HEK293 (cell line): ENCODE measurements at regions not wholly inside any gene's neighbourhood (a gene's known extent, or its start where the extent isn't known, plus 50 kb on each side); places are given as distances from the start of the nearest gene placed in this dataset.

ENCODE experiments used
- SP2 ChIP-seq: fragments of 450-650 bp; formaldehyde crosslinking; IDR thresholded peaks from 2 replicates; pipeline ENCODE4 v1.5.1; 2016; ENCODE audit warnings: missing biosample characterization, missing genetic modification characterization
- ZBTB1 ChIP-seq: fragments of 450-650 bp; formaldehyde crosslinking; IDR thresholded peaks from 2 replicates; pipeline ENCODE4 v1.5.1; 2016; ENCODE audit warnings: missing biosample characterization, missing genetic modification characterization
- ZBTB7A ChIP-seq: fragments of 450-650 bp; formaldehyde crosslinking; IDR thresholded peaks from 2 replicates; pipeline ENCODE4 v1.5.1; 2016; ENCODE audit warnings: low read depth, missing biosample characterization, missing genetic modification characterization
- ZNF10 ChIP-seq: fragments of 450-650 bp; formaldehyde crosslinking; IDR thresholded peaks from 2 replicates; pipeline ENCODE4 v1.5.1; 2017; ENCODE audit warnings: missing biosample characterization, missing genetic modification characterization
- ZNF274 ChIP-seq, 2 experiments: fragments of 200-500 bp in 1 of 2; fragments of 450-650 bp in 1 of 2; sonication (Bioruptor generic) in 1 of 2; formaldehyde crosslinking in 1 of 2; IDR thresholded peaks; 2 replicates each; pipeline versions ENCODE4 v1.5.1 to v1.6.1; 2014 to 2016; ENCODE audit warnings: borderline replicate concordance in 1 of 2, inconsistent platforms in 1 of 2, low read length in 1 of 2, missing biosample characterization in 1 of 2, missing genetic modification characterization in 1 of 2
- ZNF501 ChIP-seq: fragments of 450-650 bp; formaldehyde crosslinking; IDR thresholded peaks from 2 replicates; pipeline ENCODE4 v1.5.1; 2016; ENCODE audit warnings: missing biosample characterization, missing genetic modification characterization
- TF ChIP-seq, protein P1 (sequence below): fragments of 450-650 bp; formaldehyde crosslinking; IDR thresholded peaks from 2 replicates; pipeline ENCODE4 v1.5.1; 2016; ENCODE audit warnings: missing biosample characterization, missing genetic modification characterization
- TF ChIP-seq, protein P2 (sequence below): fragments of 450-650 bp; formaldehyde crosslinking; IDR thresholded peaks from 2 replicates; pipeline ENCODE4 v1.5.1; 2016; ENCODE audit warnings: missing biosample characterization, missing genetic modification characterization
- TF ChIP-seq, protein P3 (sequence below): fragments of 450-650 bp; formaldehyde crosslinking; conservative IDR thresholded peaks from 2 replicates; pipeline ENCODE4 v1.5.1; 2016; ENCODE audit warnings: low read depth, missing biosample characterization, missing genetic modification characterization
- TF ChIP-seq, protein P4 (sequence below): fragments of 450-650 bp; formaldehyde crosslinking; IDR thresholded peaks from 2 replicates; pipeline ENCODE4 v1.5.1; 2016; ENCODE audit warnings: missing biosample characterization, missing genetic modification characterization
- TF ChIP-seq, protein P5 (sequence below): fragments of 450-650 bp; formaldehyde crosslinking; IDR thresholded peaks from 2 replicates; pipeline ENCODE4 v1.5.1; 2016; ENCODE audit warnings: missing biosample characterization, missing genetic modification characterization

DNA sequence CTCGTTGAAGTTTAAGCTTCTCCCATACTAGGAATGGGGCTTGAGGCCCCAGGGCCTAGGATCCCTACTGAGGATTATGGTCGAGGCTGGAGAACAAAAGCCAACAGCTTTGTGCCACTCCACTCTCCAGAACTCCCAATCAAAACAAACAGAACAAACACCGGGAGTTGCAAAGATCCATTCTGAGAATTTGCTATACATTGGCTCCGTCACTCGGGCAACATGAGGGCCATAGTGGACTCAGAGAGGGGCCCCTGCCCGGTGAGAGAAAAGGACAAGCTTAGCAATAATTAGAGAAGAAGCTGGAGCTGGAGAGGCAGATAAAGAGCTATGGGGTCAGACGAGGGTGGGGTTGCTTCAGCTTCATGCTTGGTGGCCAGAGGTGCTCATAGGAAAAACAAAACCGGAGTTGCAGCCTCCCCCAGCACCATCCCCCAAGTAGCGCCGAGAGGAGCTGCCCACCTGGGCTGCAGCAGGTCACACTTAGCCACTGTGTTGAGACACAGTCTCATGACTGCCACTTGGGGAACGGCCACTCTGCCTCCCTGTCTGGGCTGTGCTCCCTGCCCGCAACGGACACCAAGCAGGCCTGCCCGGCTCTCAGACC is 142.3 kb upstream of the HAAO start:
- TF ChIP-seq, protein P1, sequence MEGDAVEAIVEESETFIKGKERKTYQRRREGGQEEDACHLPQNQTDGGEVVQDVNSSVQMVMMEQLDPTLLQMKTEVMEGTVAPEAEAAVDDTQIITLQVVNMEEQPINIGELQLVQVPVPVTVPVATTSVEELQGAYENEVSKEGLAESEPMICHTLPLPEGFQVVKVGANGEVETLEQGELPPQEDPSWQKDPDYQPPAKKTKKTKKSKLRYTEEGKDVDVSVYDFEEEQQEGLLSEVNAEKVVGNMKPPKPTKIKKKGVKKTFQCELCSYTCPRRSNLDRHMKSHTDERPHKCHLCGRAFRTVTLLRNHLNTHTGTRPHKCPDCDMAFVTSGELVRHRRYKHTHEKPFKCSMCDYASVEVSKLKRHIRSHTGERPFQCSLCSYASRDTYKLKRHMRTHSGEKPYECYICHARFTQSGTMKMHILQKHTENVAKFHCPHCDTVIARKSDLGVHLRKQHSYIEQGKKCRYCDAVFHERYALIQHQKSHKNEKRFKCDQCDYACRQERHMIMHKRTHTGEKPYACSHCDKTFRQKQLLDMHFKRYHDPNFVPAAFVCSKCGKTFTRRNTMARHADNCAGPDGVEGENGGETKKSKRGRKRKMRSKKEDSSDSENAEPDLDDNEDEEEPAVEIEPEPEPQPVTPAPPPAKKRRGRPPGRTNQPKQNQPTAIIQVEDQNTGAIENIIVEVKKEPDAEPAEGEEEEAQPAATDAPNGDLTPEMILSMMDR (tag by site-specific recombination): no peak
- TF ChIP-seq ZBTB1 (tag by site-specific recombination): no peak
- TF ChIP-seq, protein P2, sequence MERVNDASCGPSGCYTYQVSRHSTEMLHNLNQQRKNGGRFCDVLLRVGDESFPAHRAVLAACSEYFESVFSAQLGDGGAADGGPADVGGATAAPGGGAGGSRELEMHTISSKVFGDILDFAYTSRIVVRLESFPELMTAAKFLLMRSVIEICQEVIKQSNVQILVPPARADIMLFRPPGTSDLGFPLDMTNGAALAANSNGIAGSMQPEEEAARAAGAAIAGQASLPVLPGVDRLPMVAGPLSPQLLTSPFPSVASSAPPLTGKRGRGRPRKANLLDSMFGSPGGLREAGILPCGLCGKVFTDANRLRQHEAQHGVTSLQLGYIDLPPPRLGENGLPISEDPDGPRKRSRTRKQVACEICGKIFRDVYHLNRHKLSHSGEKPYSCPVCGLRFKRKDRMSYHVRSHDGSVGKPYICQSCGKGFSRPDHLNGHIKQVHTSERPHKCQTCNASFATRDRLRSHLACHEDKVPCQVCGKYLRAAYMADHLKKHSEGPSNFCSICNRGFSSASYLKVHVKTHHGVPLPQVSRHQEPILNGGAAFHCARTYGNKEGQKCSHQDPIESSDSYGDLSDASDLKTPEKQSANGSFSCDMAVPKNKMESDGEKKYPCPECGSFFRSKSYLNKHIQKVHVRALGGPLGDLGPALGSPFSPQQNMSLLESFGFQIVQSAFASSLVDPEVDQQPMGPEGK: no peak
- TF ChIP-seq SP2 (tag by site-specific recombination): no peak
- TF ChIP-seq ZNF10 (tag by site-specific recombination): no peak
- TF ChIP-seq, protein P3, sequence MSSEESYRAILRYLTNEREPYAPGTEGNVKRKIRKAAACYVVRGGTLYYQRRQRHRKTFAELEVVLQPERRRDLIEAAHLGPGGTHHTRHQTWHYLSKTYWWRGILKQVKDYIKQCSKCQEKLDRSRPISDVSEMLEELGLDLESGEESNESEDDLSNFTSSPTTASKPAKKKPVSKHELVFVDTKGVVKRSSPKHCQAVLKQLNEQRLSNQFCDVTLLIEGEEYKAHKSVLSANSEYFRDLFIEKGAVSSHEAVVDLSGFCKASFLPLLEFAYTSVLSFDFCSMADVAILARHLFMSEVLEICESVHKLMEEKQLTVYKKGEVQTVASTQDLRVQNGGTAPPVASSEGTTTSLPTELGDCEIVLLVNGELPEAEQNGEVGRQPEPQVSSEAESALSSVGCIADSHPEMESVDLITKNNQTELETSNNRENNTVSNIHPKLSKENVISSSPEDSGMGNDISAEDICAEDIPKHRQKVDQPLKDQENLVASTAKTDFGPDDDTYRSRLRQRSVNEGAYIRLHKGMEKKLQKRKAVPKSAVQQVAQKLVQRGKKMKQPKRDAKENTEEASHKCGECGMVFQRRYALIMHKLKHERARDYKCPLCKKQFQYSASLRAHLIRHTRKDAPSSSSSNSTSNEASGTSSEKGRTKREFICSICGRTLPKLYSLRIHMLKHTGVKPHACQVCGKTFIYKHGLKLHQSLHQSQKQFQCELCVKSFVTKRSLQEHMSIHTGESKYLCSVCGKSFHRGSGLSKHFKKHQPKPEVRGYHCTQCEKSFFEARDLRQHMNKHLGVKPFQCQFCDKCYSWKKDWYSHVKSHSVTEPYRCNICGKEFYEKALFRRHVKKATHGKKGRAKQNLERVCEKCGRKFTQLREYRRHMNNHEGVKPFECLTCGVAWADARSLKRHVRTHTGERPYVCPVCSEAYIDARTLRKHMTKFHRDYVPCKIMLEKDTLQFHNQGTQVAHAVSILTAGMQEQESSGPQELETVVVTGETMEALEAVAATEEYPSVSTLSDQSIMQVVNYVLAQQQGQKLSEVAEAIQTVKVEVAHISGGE (tag by site-specific recombination): no peak
- no peak for TF ChIP-seq ZBTB7A (tag by site-specific recombination)
- no peak for TF ChIP-seq ZNF274 (IDR thresholded peaks at IDR 0.05; ENCODE audit: low read length)
- TF ChIP-seq ZNF274 (tag by site-specific recombination; IDR thresholded peaks at IDR 0.05; ENCODE audit: borderline replicate concordance): no peak
- no peak for TF ChIP-seq ZNF501 (tag by site-specific recombination)
- TF ChIP-seq, protein P4, sequence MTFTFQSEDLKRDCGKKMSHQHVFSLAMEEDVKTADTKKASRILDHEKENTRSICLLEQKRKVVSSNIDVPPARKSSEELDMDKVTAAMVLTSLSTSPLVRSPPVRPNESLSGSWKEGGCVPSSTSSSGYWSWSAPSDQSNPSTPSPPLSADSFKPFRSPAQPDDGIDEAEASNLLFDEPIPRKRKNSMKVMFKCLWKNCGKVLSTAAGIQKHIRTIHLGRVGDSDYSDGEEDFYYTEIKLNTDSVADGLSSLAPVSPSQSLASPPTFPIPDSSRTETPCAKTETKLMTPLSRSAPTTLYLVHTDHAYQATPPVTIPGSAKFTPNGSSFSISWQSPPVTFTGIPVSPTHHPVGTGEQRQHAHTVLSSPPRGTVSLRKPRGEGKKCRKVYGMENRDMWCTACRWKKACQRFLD (tag by site-specific recombination): no peak
- TF ChIP-seq, protein P5, sequence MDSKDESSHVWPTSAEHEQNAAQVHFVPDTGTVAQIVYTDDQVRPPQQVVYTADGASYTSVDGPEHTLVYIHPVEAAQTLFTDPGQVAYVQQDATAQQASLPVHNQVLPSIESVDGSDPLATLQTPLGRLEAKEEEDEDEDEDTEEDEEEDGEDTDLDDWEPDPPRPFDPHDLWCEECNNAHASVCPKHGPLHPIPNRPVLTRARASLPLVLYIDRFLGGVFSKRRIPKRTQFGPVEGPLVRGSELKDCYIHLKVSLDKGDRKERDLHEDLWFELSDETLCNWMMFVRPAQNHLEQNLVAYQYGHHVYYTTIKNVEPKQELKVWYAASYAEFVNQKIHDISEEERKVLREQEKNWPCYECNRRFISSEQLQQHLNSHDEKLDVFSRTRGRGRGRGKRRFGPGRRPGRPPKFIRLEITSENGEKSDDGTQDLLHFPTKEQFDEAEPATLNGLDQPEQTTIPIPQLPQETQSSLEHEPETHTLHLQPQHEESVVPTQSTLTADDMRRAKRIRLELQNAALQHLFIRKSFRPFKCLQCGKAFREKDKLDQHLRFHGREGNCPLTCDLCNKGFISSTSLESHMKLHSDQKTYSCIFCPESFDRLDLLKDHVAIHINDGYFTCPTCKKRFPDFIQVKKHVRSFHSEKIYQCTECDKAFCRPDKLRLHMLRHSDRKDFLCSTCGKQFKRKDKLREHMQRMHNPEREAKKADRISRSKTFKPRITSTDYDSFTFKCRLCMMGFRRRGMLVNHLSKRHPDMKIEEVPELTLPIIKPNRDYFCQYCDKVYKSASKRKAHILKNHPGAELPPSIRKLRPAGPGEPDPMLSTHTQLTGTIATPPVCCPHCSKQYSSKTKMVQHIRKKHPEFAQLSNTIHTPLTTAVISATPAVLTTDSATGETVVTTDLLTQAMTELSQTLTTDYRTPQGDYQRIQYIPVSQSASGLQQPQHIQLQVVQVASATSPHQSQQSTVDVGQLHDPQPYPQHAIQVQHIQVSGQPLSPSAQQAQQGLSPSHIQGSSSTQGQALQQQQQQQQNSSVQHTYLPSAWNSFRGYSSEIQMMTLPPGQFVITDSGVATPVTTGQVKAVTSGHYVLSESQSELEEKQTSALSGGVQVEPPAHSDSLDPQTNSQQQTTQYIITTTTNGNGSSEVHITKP (tag by site-specific recombination): no peak
